H9 (cell line): ENCODE measurements at regions not wholly inside any gene's neighbourhood (a gene's known extent, or its start where the extent isn't known, plus 50 kb on each side); places are given as distances from the start of the nearest gene placed in this dataset.

Source experiments
- DNase-seq: peaks from one replicate; pipeline ENCODE4 v3.0.0-alpha.2; 2017
- H2AFZ ChIP-seq: one replicate; pipeline ENCODE4 v1.6.1; 2013; ENCODE audit warnings: mild to moderate bottlenecking, low read length, control low read depth, moderate library complexity
- H2AK5ac ChIP-seq: 2 replicates; pipeline ENCODE4 v1.6.1; 2013; ENCODE audit warnings: low read length, control low read depth, mixed read lengths; ENCODE audit not compliant: insufficient read length
- H2BK120ac ChIP-seq: one replicate; pipeline ENCODE4 v1.6.1; 2013; ENCODE audit warnings: low read depth, mild to moderate bottlenecking, low read length, control low read depth, inconsistent platforms; ENCODE audit not compliant: poor library complexity, severe bottlenecking
- H2BK12ac ChIP-seq: 2 replicates; pipeline ENCODE4 v1.6.1; 2013; ENCODE audit warnings: low read length, control low read depth, mixed read lengths, low read depth; ENCODE audit not compliant: insufficient read length
- H2BK15ac ChIP-seq: 2 replicates; pipeline ENCODE4 v1.6.1; 2013; ENCODE audit warnings: low read depth, low read length, control low read depth
- H2BK20ac ChIP-seq: one replicate; pipeline ENCODE4 v1.6.1; 2013; ENCODE audit warnings: low read depth, mild to moderate bottlenecking, low read length, control low read depth, inconsistent platforms; ENCODE audit not compliant: poor library complexity, severe bottlenecking
- H2BK5ac ChIP-seq: 2 replicates; pipeline ENCODE4 v1.6.1; 2013; ENCODE audit warnings: low read length, control low read depth, mixed read lengths; ENCODE audit not compliant: insufficient read length
- H3K14ac ChIP-seq: 2 replicates; pipeline ENCODE4 v1.6.1; 2013; ENCODE audit warnings: low read length, control low read depth; ENCODE audit not compliant: insufficient read depth
- H3K18ac ChIP-seq: 2 replicates; pipeline ENCODE4 v1.6.1; 2013; ENCODE audit warnings: low read depth, mild to moderate bottlenecking, mixed read lengths, low read length, control low read depth; ENCODE audit not compliant: insufficient read length
- H3K23ac ChIP-seq: 2 replicates; pipeline ENCODE4 v1.6.1; 2013; ENCODE audit warnings: low read length, control low read depth, mixed read lengths, low read depth; ENCODE audit not compliant: insufficient read length
- H3K23me2 ChIP-seq: 2 replicates; pipeline ENCODE4 v1.6.1; 2013; ENCODE audit warnings: low read depth, mild to moderate bottlenecking, mixed read lengths, low read length, control low read depth; ENCODE audit not compliant: insufficient read length, poor library complexity, severe bottlenecking
- H3K27ac ChIP-seq: 2 replicates; pipeline ENCODE4 v1.5.1; 2013; ENCODE audit warnings: low read length, control low read depth, mixed read lengths, low read depth; ENCODE audit not compliant: insufficient read length
- H3K27me3 ChIP-seq: 2 replicates; pipeline ENCODE4 v1.6.1; 2013; ENCODE audit warnings: low read length, control low read depth, inconsistent platforms; ENCODE audit not compliant: insufficient read depth
- H3K4ac ChIP-seq: 2 replicates; pipeline ENCODE4 v1.6.1; 2013; ENCODE audit warnings: low read depth, mild to moderate bottlenecking, control low read depth, inconsistent platforms, low read length, moderate library complexity
- H3K4me1 ChIP-seq: 2 replicates; pipeline ENCODE4 v1.6.1; 2013; ENCODE audit warnings: low read length, control low read depth, inconsistent platforms; ENCODE audit not compliant: insufficient read depth
- H3K4me2 ChIP-seq: 2 replicates; pipeline ENCODE4 v1.6.1; 2013; ENCODE audit warnings: low read length, control low read depth, mixed read lengths; ENCODE audit not compliant: insufficient read length, insufficient read depth
- H3K56ac ChIP-seq: 2 replicates; pipeline ENCODE4 v1.6.1; 2013; ENCODE audit warnings: low read depth, mild to moderate bottlenecking, mixed read lengths, low read length, control low read depth; ENCODE audit not compliant: insufficient read length
- H3K79me1 ChIP-seq: 2 replicates; pipeline ENCODE4 v1.6.1; 2013; ENCODE audit warnings: low read depth, mild to moderate bottlenecking, moderate library complexity, low read length, control low read depth, inconsistent platforms; ENCODE audit not compliant: insufficient read depth, poor library complexity, severe bottlenecking
- H3K79me2 ChIP-seq: 2 replicates; pipeline ENCODE4 v1.6.1; 2013; ENCODE audit warnings: low read length, control low read depth, inconsistent platforms; ENCODE audit not compliant: insufficient read depth
- H3K9ac ChIP-seq: 2 replicates; pipeline ENCODE4 v1.6.1; 2013; ENCODE audit warnings: low read length, control low read depth, mixed read lengths; ENCODE audit not compliant: insufficient read length; ENCODE audit errors: extremely low read depth
- H3K9me3 ChIP-seq: one replicate; pipeline ENCODE4 v1.6.1; 2013; ENCODE audit warnings: low read depth, low read length, inconsistent platforms; ENCODE audit not compliant: control insufficient read depth
- H3T11ph ChIP-seq: one replicate; pipeline ENCODE4 v1.6.1; 2013; ENCODE audit warnings: mild to moderate bottlenecking, low read length, control low read depth, inconsistent platforms
- H4K20me1 ChIP-seq: one replicate; pipeline ENCODE4 v1.6.1; 2013; ENCODE audit not compliant: control insufficient read depth, insufficient read length, insufficient read depth
- H4K5ac ChIP-seq: 2 replicates; pipeline ENCODE4 v1.6.1; 2013; ENCODE audit warnings: low read depth, mild to moderate bottlenecking, mixed read lengths, low read length, control low read depth; ENCODE audit not compliant: insufficient read length
- H4K8ac ChIP-seq: replicated peaks from 2 replicates; pipeline ENCODE4 v1.6.1; 2013; ENCODE audit warnings: low read length, control low read depth, mixed read lengths, low read depth; ENCODE audit not compliant: insufficient read length
- H4K91ac ChIP-seq: 2 replicates; pipeline ENCODE4 v1.6.1; 2013; ENCODE audit warnings: low read depth, mild to moderate bottlenecking, moderate library complexity, mixed read lengths, low read length, control low read depth; ENCODE audit not compliant: insufficient read length
- H3K27ac Mint-ChIP-seq, 3 experiments: 2 replicates in 2 of 3; 3 replicates in 1 of 3; pipeline ENCODE4 v1.8.0; 2020 to 2021; ENCODE audit warnings: mixed read lengths in 3 of 3, mild to moderate bottlenecking in 1 of 3, moderate library complexity in 1 of 3
- H3K27me3 Mint-ChIP-seq: 2 replicates; pipeline ENCODE4 v1.8.0; 2021; ENCODE audit warnings: low read depth, mild to moderate bottlenecking, moderate library complexity, mixed read lengths
- H3K36me3 Mint-ChIP-seq, 3 experiments: 2 replicates in 2 of 3; 3 replicates in 1 of 3; pipeline ENCODE4 v1.8.0; 2020 to 2021; ENCODE audit warnings: low read depth in 3 of 3, mixed read lengths in 3 of 3; ENCODE audit not compliant: insufficient read depth in 1 of 3
- H3K4me1 Mint-ChIP-seq, 2 experiments: 2 replicates each; pipeline ENCODE4 v1.8.0; 2020; ENCODE audit warnings: mixed read lengths in 2 of 2
- H3K4me3 Mint-ChIP-seq, 2 experiments: 2 replicates in 1 of 2; 3 replicates in 1 of 2; pipeline ENCODE4 v1.8.0; 2020 to 2021; ENCODE audit warnings: mild to moderate bottlenecking in 2 of 2, mixed read lengths in 2 of 2, moderate library complexity in 1 of 2
- H3K9me3 Mint-ChIP-seq, 2 experiments: 2 replicates in 1 of 2; 3 replicates in 1 of 2; pipeline ENCODE4 v1.8.0; 2020; ENCODE audit warnings: mild to moderate bottlenecking in 2 of 2, mixed read lengths in 2 of 2, moderate library complexity in 1 of 2
- WGBS: extraction: QIAGEN DNeasy Blood & Tissue Kit; methylation state at CpG from one replicate; pipeline ENCODE4 v1.1.7; 2013; ENCODE audit warnings: missing lambda C conversion rate, low lambda C conversion rate, mixed read lengths; ENCODE audit not compliant: insufficient read length; ENCODE audit errors: extremely low coverage; 5-methylcytosine and 5-hydroxymethylcytosine counted together
- TF ChIP-seq, protein P1 (sequence below): fragments of 200-600 bp; sonication (generic); conservative IDR thresholded peaks from 3 replicates; pipeline ENCODE4 v1.8.0; 2021; ENCODE audit warnings: antibody characterized with exemption, mild to moderate bottlenecking

DNA sequence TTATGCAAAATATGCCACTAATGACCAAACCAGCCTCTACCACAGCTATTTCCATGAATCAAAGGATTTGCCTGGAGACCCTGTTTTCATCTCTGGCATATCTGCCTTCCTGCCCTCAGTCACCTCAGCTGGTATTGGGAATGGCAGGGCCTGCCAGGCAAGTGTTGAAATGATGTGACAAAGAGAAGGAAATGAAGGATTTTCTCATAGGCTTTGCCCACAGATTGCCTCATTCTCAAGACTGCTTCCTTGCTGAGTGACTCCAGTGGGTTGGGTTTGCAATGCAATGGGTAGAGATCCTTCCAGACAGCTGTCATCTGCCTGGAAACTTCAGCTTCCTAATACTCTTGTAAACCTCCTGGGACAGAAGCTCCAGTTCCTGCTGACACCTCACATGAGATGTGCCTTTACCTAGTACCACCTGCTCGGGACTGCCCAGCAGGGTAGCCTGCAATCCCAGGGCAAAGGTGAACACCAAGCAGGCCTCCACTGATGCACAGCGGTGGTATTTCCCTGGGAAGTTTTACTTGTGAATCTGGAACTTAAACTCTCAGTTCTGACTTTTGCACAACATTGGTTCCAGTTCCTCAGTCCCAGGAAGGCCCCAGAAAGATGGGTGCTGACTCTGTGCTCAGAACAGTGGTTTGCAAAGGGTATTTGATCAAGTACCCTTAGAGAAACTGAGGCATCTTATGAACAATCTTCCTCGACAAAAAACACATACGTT lies 64.8 kb upstream of the SLC1A1 start:
- no peaks in the 10 kb centered on the region for H3K23me2 ChIP-seq
- no peak overlapping the region for H4K8ac ChIP-seq
- H2BK15ac ChIP-seq: no peak overlapping the region
- H2AK5ac ChIP-seq: no peak overlapping the region
- no peak overlapping the region for H2BK5ac ChIP-seq
- peaks cover 9 to 14% of the 10 kb centered on the region in 2 experiments for H3K4me1 Mint-ChIP-seq
- no peak overlapping the region for H2BK120ac ChIP-seq
- no peak overlapping the region for H3K9ac ChIP-seq
- H3K27me3 ChIP-seq: no peaks in the 10 kb centered on the region
- TF ChIP-seq, protein P1, sequence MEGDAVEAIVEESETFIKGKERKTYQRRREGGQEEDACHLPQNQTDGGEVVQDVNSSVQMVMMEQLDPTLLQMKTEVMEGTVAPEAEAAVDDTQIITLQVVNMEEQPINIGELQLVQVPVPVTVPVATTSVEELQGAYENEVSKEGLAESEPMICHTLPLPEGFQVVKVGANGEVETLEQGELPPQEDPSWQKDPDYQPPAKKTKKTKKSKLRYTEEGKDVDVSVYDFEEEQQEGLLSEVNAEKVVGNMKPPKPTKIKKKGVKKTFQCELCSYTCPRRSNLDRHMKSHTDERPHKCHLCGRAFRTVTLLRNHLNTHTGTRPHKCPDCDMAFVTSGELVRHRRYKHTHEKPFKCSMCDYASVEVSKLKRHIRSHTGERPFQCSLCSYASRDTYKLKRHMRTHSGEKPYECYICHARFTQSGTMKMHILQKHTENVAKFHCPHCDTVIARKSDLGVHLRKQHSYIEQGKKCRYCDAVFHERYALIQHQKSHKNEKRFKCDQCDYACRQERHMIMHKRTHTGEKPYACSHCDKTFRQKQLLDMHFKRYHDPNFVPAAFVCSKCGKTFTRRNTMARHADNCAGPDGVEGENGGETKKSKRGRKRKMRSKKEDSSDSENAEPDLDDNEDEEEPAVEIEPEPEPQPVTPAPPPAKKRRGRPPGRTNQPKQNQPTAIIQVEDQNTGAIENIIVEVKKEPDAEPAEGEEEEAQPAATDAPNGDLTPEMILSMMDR: no peak
- no peak overlapping the region for H3K56ac ChIP-seq
- H4K91ac ChIP-seq: no peak overlapping the region
- no peak overlapping the region for H3K27ac Mint-ChIP-seq
- no peaks in the 10 kb centered on the region for H3K9me3 ChIP-seq
- H3K4me2 ChIP-seq: no peak overlapping the region
- H2BK12ac ChIP-seq: no peak overlapping the region
- no peaks in the 10 kb centered on the region for H3K79me2 ChIP-seq
- H3K36me3 Mint-ChIP-seq: no peaks in the 10 kb centered on the region
- no peaks in the 10 kb centered on the region for H4K20me1 ChIP-seq
- H4K5ac ChIP-seq: no peak overlapping the region
- no peak overlapping the region for H3K27ac ChIP-seq
- H3K14ac ChIP-seq: no peak overlapping the region
- H3K18ac ChIP-seq: no peak overlapping the region
- H3K79me1 ChIP-seq: no peaks in the 10 kb centered on the region
- H3K9me3 Mint-ChIP-seq: no peaks in the 10 kb centered on the region
- H3K4me1 ChIP-seq: no peaks in the 10 kb centered on the region
- H2AFZ ChIP-seq: no peak overlapping the region
- no peak overlapping the region for H2BK20ac ChIP-seq
- no peak overlapping the region for H3K4ac ChIP-seq
- no peaks in the 10 kb centered on the region for H3K27me3 Mint-ChIP-seq
- H3T11ph ChIP-seq: no peak overlapping the region
- no peak overlapping the region for H3K23ac ChIP-seq
- DNase-seq: no peak
- no CpG with 5 or more reads among the region's 4 CpGs for WGBS
- H3K4me3 Mint-ChIP-seq: no peak overlapping the region
